SW 1271 (cell line): ENCODE measurements at regions not wholly inside any gene's neighbourhood (a gene's known extent, or its start where the extent isn't known, plus 50 kb on each side); places are given as distances from the start of the nearest gene placed in this dataset.
"Not testable (repeated sequence)": the region's sequence is repeated elsewhere in the genome, so short reads cannot be mapped to it uniquely, and the experiment has no call there.

ENCODE experiments used
- DNase-seq, 2 experiments: peaks; one replicate each; lab custom pipeline; 2025; lab: John Stamatoyannopoulos, UW

DNA sequence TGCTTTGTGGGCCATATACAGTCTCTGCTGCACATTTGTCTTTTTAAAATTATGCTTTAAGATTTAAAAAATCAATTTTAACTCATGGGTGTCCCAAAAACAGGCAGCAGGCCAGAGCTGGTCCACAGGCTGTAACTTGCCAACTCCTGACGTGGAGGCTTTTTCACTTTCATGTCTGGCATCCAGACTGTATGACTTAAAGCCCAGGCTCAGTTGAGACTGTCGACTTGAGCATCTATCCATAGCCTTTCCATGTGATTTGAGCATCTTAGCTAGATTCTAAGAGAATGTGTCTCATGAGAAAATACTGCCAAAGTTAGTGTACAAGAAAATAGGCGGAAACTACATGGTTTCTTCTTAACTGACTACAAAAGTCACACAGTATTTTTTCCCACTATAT, 559.0 kb upstream of the TUSC1 start:
- DNase-seq, result no peak

- DNase-seq, result no peak
Observed at GRCh38 chr9:26234865-26235264, 556.6 kb upstream of the TUSC1 start.

DNA sequence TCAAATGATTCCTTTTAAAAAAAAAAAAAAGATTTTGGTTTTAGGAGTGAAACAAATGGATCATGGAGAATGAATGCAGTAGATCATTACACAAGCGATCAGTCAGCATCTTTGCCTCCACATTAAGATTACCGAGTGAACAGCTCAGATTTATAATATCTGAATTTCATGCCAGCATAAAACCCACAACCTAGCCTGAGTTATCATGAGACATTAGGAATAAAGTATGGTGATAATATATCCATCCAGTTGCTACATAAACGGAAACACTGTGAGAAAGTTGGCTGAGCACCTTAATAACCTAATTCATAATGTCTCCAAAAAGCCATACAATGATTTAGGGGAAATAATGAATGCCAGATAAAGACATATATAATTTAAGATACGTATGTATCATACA, 553.1 kb upstream of the TUSC1 start:
- DNase-seq, result no peak

- DNase-seq, result no peak
Observed at GRCh38 chr9:26229324-26230054, 551.2 kb upstream of the TUSC1 start.

DNA sequence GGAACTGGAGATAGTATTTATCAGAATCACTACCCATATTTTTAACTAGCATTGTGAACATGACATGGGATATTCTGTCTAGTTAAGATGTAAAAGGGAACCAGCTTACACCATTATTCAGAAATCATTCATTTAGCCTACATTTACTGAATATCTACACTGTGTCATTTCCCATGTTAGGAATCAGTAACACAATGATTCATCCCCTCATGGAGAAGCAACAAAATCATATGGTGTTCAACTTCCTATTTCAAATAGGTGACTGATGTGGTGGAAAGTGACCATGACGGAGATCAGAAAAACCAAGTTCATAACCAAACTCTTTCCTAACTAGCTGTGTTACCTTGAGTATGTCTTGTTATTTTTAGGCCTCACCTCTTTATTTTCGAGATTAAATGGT, 550.0 kb upstream of the TUSC1 start:
- DNase-seq, result no peak

DNA sequence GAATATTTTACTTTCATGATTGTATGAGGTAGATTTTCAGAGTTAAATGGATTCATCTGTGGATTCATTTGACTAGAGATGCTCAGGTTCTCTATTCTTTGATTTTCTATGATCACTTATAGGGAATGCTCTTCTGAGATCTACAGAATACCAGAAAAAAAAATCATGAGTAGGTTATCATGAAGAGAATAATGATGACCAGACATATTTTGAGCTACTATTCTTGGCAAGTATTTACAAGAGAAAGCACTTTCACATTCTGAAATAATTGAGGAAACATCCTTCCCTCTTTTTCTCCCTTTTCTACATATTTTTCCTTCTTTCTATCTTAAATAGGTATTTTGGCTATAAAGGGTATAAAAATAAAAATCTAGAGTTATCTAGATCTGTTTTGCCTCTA, 543.0 kb upstream of the TUSC1 start:
- no peak for DNase-seq

- DNase-seq, result no peak
Observed at GRCh38 chr9:26220367-26220766, 542.1 kb upstream of the TUSC1 start.

GRCh38 chr9:26219961-26220360, 541.7 kb upstream of the TUSC1 start:
- no peak for DNase-seq

DNA sequence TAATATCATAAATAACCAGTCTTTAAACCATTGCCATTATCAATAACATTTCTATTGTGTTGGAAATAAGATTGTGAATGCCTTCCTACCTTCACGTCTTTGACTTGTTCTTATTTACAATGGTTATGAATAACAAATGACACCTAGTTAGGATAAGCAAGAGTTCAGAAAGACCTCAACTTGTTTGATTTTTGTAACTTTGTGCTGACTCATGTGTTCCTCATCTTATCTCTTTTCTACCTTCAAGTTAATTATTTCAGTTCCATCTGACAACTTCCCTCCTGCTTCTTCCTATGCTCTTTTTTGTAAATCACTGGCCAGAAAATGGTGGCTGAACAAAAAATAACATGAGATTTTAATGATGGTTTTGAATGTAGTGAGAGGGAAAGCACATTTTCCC, 538.5 kb upstream of the TUSC1 start:
- no peak for DNase-seq

DNA sequence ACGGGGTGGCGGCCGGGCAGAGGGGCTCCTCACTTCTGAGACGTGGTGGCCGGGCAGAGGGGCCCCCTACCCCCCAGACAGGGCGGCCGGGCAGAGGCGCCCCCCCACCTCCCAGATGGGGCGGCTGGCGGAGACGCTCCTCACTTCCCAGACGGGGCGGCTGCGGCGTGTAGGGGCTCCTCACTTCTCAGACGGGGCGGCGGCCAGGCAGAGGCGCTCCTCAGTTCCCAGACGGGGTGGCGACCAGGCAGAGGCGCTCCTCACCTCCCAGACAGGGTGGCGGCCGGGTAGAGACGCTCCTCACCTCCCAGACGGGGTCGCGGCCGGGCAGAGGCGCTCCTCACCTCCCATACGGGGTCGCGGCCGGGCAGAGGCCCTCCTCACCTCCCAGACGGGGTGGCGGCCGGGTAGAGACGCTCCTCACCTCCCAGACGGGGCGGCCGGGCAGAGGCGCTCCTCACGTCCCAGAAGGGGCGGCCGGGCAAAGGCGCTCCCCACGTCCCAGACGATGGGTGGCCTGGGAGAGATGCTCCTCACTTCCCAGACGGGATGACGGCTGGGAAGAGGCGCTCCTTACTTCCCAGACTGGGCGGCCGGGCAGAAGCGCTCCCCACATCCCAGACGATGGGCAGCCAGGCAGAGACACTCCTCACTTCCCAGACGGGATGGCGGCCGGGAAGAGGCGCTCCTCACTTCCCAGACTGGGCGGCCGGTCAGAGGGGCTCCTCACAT, 536.6 kb upstream of the TUSC1 start:
- not testable (repeated sequence) for DNase-seq

GRCh38 chr9:26210338-26210851, 532.2 kb upstream of the TUSC1 start:
- DNase-seq, result no peak

- no peak for DNase-seq
Observed at GRCh38 chr9:26205261-26205660, 527.0 kb upstream of the TUSC1 start.

- no peak for DNase-seq
Observed at GRCh38 chr9:26193237-26193636, 515.0 kb upstream of the TUSC1 start.

- DNase-seq, result no peak
Observed at GRCh38 chr9:26191711-26192110, 513.5 kb upstream of the TUSC1 start.

GRCh38 chr9:26181836-26182235, 503.6 kb upstream of the TUSC1 start:
- no peak for DNase-seq

- no peak for DNase-seq
Observed at GRCh38 chr9:26176628-26177027, 498.4 kb upstream of the TUSC1 start.

DNA sequence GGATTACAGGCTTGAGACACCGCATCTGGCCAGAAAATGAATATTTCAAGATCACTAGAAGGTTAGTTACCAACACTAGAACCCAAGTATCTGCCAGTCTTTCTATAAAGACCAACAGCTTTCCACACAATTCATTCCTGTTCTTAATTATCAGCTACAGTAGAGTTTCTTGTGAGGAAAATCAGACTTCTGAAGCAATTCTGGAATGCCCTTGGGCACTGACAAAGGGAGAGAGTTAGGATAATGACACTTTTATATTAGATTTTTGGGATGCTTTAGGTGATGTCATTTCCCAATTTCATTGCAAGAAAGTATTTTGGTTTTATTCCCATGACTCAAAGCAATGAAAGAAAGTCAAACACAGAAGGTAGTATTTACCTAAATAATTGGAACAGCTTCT, 497.0 kb upstream of the TUSC1 start:
- no peak for DNase-seq

GRCh38 chr9:26172301-26172700, 494.1 kb upstream of the TUSC1 start:
- no peak for DNase-seq

DNA sequence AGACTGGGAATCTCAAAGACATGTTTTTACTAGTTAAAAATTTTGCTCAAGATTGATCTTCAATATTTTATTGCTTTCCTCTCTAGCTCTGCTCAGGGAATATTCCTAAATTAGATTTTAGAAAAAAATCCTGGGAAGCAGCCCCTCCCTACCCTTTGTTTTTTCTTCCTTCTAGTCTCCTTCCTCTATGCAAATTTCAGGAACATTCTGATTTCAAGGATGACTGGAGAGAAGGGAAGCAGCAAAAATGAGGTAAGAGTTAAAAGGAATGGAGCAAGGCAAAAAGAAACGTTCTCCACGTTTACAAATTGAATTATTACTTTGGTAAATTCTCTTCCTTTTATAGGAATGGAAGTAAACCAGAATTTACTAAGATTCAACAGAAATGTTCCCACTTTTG, 493.4 kb upstream of the TUSC1 start:
- DNase-seq, result no peak

DNA sequence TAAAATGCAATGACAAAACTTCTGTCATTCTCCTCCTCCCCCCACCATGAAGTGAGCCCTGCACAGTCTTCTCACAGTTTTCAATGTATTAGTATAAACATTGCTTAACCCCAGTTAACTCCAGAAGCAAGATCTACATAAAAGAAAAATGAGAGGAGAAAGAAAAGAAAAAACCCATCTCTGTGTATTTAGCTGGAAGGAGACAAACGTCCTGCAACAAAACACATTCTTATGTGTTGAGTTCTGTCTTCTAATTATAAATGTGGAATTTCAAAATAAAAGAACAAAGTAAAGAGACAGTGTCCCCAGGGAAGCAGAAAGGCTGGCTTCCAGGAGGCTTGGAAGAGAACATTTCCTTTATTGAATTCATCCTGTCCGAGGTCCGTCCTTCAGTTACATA, 491.9 kb upstream of the TUSC1 start:
- DNase-seq, result no peak

DNA sequence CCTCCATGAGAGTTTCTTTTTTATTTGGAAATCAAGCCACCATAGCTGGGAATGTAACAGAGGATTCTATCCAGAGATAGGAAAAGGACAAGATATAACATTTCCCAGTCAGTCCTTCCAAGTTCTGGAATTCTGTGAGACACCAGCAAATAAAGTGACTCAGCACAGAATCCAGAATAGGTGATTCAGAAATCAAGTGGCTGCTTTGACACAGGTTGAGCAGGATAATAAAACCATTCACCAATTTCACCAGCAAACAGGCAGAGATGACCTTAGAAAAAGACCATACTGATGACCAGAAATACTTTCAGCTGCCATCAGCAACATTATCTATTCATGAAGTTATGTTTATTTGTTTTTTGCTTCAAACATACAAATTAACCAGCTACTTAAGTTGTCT, 491.5 kb upstream of the TUSC1 start:
- DNase-seq, result no peak

- no peak for DNase-seq
Observed at GRCh38 chr9:26166537-26166936, 488.3 kb upstream of the TUSC1 start.

DNA sequence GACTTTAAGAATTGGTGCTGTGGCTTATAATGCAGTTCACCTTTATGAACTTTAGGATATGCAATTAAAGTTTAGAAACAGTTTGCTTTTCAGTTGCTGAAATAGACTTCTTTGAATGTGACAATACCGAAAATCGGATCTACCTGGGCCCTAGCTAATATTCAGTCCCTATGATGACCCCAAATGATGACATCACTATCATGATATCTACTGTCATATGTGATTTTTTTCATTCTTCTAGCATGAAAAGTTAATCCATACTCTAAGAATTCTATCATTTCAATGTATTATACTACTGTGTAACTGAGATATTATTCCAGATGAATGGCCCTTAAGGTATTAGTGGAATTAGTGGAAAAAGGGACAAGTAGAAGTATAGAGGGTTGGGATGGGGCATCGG, 487.2 kb upstream of the TUSC1 start:
- no peak for DNase-seq

GRCh38 chr9:26163931-26164330, 485.7 kb upstream of the TUSC1 start:
- no peak for DNase-seq
